Erythroblast (primary cell): ENCODE measurements at regions not wholly inside any gene's neighbourhood (a gene's known extent, or its start where the extent isn't known, plus 50 kb on each side); places are given as distances from the start of the nearest gene placed in this dataset.

ENCODE experiments used
- GATA1 ChIP-seq: IDR thresholded peaks from 2 replicates; pipeline ENCODE4 v1.6.1; 2011; ENCODE audit warnings: low read depth, mild to moderate bottlenecking, control low read depth, low read length, moderate library complexity
- POLR2A ChIP-seq: IDR thresholded peaks from 2 replicates; pipeline ENCODE4 v1.6.1; 2011; ENCODE audit warnings: mild to moderate bottlenecking, low read length

GRCh38 chr6:76574746-76575145 lies 502.3 kb upstream of the IMPG1 start:
- TF ChIP-seq POLR2A, result no peak
- no peak for TF ChIP-seq GATA1
